Liver (tissue), 7 donors: ENCODE measurements at regions not wholly inside any gene's neighbourhood (a gene's known extent, or its start where the extent isn't known, plus 50 kb on each side); places are given as distances from the start of the nearest gene placed in this dataset.
A peak's percentile ranks its signal among the peaks of the same experiment; 100 is the strongest.

Experiments
- DNase-seq: peaks from one replicate; pipeline ENCODE4 v3.0.0-alpha.2; 2017; ENCODE audit warnings: low spot score
- H3K27ac ChIP-seq, 2 donors: one replicate each; pipeline ENCODE4 v1.7.0; 2013; ENCODE audit warnings: inconsistent platforms in 2 of 2, low read length in 2 of 2, control low read depth in 1 of 2, low read depth in 1 of 2, mild to moderate bottlenecking in 1 of 2
- H3K27me3 ChIP-seq, 4 donors: one replicate each; pipeline versions ENCODE4 v1.6.1 to v1.7.0; 2013; ENCODE audit warnings: low read length in 3 of 4, inconsistent platforms in 1 of 4, mild to moderate bottlenecking in 1 of 4, moderate library complexity in 1 of 4; ENCODE audit not compliant: control insufficient read depth in 4 of 4, insufficient read depth in 4 of 4
- H3K36me3 ChIP-seq, 4 donors: one replicate each; pipeline versions ENCODE4 v1.6.1 to v1.7.0; 2013; ENCODE audit warnings: low read length in 3 of 4, mild to moderate bottlenecking in 3 of 4, low read depth in 1 of 4, moderate library complexity in 1 of 4; ENCODE audit not compliant: control insufficient read depth in 4 of 4, insufficient read depth in 3 of 4
- H3K4me1 ChIP-seq, 4 donors: one replicate each; pipeline versions ENCODE4 v1.6.1 to v1.7.0; 2013; ENCODE audit warnings: low read length in 3 of 4, mild to moderate bottlenecking in 3 of 4, moderate library complexity in 1 of 4; ENCODE audit not compliant: control insufficient read depth in 4 of 4, insufficient read depth in 4 of 4
- H3K4me3 ChIP-seq, 3 donors: one replicate each; pipeline versions ENCODE4 v1.6.1 to v1.7.0; 2013; ENCODE audit warnings: low read length in 3 of 3, control low read depth in 1 of 3, low read depth in 1 of 3, mild to moderate bottlenecking in 1 of 3
- H3K9ac ChIP-seq, 2 donors: one replicate each; pipeline ENCODE4 v1.7.0; 2013; ENCODE audit warnings: low read length in 2 of 2, mild to moderate bottlenecking in 2 of 2, moderate library complexity in 2 of 2, control low read depth in 1 of 2, low read depth in 1 of 2
- H3K9me3 ChIP-seq, 4 donors: one replicate each; pipeline versions ENCODE4 v1.6.1 to v1.7.0; 2013; ENCODE audit warnings: low read length in 3 of 4; ENCODE audit not compliant: control insufficient read depth in 4 of 4
- FOXA1 ChIP-seq: IDR thresholded peaks from 2 replicates; pipeline ENCODE4 v1.6.1; 2016; ENCODE audit warnings: antibody characterized with exemption
- FOXA2 ChIP-seq: IDR thresholded peaks from 2 replicates; pipeline ENCODE4 v1.6.1; 2016; ENCODE audit warnings: antibody characterized with exemption
- GABPA ChIP-seq, 2 donors: IDR thresholded peaks in 1 of 2; conservative IDR thresholded peaks in 1 of 2; 2 replicates each; pipeline ENCODE4 v1.6.1; 2016; ENCODE audit warnings: antibody characterized with exemption in 2 of 2, mild to moderate bottlenecking in 1 of 2, moderate library complexity in 1 of 2
- HNF4A ChIP-seq, 2 donors: conservative IDR thresholded peaks; 2 replicates each; pipeline ENCODE4 v1.6.1; 2016; ENCODE audit warnings: antibody characterized with exemption in 2 of 2, mild to moderate bottlenecking in 2 of 2
- HNF4G ChIP-seq: IDR thresholded peaks from 2 replicates; pipeline ENCODE4 v1.6.1; 2016; ENCODE audit warnings: antibody characterized with exemption
- JUND ChIP-seq, 2 donors: IDR thresholded peaks; 2 replicates each; pipeline ENCODE4 v1.6.1; 2016; ENCODE audit warnings: antibody characterized with exemption in 2 of 2
- NR2F2 ChIP-seq: IDR thresholded peaks from 2 replicates; pipeline ENCODE4 v1.6.1; 2016; ENCODE audit warnings: antibody characterized with exemption
- RAD21 ChIP-seq, 2 donors: IDR thresholded peaks; 2 replicates each; pipeline ENCODE4 v1.6.1; 2016; ENCODE audit warnings: antibody characterized with exemption in 2 of 2, mild to moderate bottlenecking in 2 of 2
- RXRA ChIP-seq, 2 donors: IDR thresholded peaks; 2 replicates each; pipeline ENCODE4 v1.6.1; 2017 to 2018; ENCODE audit warnings: antibody characterized with exemption in 2 of 2, mild to moderate bottlenecking in 1 of 2
- SP1 ChIP-seq: IDR thresholded peaks from 2 replicates; pipeline ENCODE4 v1.6.1; 2018; ENCODE audit warnings: antibody characterized with exemption, mild to moderate bottlenecking
- WGBS: extraction: QIAGEN DNeasy Blood & Tissue Kit; methylation state at CpG from one replicate; pipeline ENCODE4 v1.1.7; 2013; 5-methylcytosine and 5-hydroxymethylcytosine counted together
- TF ChIP-seq, protein P1 (sequence below): IDR thresholded peaks from 2 replicates; pipeline ENCODE4 v1.6.1; 2016; ENCODE audit warnings: antibody characterized with exemption
- TF ChIP-seq, protein P2 (sequence below): IDR thresholded peaks from 2 replicates; pipeline ENCODE4 v1.6.1; 2016; ENCODE audit warnings: antibody characterized with exemption
- TF ChIP-seq, protein P3 (sequence below): IDR thresholded peaks from 2 replicates; pipeline ENCODE4 v1.6.1; 2016; ENCODE audit warnings: antibody characterized with exemption
- donor health status: healthy.
- donor health status: healthy.
- donor health status: healthy.
- donor health status: healthy.

DNA sequence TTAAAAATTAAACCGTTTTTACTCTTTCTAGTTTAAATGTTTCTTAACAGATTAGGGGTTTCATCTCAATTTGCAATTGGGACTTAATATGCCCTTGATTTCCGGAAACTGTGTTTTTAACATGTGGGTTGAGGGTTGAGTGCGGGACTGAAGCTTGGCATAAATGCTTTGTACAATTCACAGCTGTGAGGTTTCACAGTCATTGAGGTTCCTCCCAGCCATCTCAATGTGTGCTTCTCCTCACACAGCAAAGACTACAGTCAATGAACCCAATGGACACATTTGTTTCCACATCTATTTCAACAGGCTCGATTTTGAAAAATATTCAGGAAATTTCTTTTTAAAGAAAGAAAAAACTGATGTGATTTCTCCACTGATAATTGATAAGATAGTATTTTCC lies 328.6 kb downstream of the TBC1D4 start (continued):
- no peak for TF ChIP-seq HNF4G
- no peak for TF ChIP-seq FOXA2
- TF ChIP-seq HNF4A (conservative IDR thresholded peaks at IDR 0.05) = no peak
- TF ChIP-seq GABPA (IDR thresholded peaks at IDR 0.05 in 1 of 2, conservative IDR thresholded peaks at IDR 0.05 in 1 of 2) = no peak
- TF ChIP-seq, protein P1, sequence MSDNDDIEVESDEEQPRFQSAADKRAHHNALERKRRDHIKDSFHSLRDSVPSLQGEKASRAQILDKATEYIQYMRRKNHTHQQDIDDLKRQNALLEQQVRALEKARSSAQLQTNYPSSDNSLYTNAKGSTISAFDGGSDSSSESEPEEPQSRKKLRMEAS = no peak

DNA sequence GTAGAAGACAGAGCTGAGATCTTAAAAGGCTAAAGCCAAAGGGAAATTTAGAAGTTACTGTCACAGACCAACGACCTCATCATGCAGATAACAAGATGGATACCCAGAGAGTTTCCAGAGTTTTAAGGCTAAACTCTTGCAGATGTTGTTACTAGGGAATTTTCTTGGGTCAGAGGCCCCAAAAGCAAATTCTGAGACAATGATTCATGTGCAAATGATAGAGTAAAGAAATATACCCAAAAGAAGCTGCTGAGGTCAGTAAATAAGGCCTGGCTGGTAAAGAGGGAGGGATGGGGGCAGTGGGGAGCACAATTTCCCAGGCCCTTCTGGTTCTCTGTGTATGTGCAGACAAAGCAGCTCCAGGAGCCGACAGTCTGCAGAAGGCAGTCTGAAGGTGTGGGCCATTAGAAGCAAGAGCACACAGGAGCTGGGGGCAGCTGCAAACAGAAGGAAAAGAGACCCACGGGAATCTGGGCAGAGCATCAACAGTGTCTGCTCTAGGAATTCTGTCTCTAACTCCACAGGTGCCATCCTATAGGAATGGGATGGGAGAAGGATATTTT lies 330.8 kb downstream of the TBC1D4 start:
- no peak for DNase-seq
- no peaks in the 10 kb centered on the region for H3K4me1 ChIP-seq
- no peaks in the 10 kb centered on the region for H3K36me3 ChIP-seq
- H3K9ac ChIP-seq = no peak overlapping the region
- no peak overlapping the region for H3K4me3 ChIP-seq
- peaks cover 0 to 2% (median 0%) of the 10 kb centered on the region in 4 donors for H3K27me3 ChIP-seq
- no peaks in the 10 kb centered on the region for H3K9me3 ChIP-seq
- TF ChIP-seq, protein P2, sequence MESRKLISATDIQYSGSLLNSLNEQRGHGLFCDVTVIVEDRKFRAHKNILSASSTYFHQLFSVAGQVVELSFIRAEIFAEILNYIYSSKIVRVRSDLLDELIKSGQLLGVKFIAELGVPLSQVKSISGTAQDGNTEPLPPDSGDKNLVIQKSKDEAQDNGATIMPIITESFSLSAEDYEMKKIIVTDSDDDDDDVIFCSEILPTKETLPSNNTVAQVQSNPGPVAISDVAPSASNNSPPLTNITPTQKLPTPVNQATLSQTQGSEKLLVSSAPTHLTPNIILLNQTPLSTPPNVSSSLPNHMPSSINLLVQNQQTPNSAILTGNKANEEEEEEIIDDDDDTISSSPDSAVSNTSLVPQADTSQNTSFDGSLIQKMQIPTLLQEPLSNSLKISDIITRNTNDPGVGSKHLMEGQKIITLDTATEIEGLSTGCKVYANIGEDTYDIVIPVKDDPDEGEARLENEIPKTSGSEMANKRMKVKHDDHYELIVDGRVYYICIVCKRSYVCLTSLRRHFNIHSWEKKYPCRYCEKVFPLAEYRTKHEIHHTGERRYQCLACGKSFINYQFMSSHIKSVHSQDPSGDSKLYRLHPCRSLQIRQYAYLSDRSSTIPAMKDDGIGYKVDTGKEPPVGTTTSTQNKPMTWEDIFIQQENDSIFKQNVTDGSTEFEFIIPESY = no peak
- peak in 1 of 2 donors; percentile 18 for TF ChIP-seq JUND (IDR thresholded peaks at IDR 0.05)
- TF ChIP-seq RXRA (IDR thresholded peaks at IDR 0.05) = peak in 1 of 2 donors; percentile 43
- no peak for TF ChIP-seq NR2F2
- no peak overlapping the region for H3K27ac ChIP-seq
- WGBS = 59% methylated on average over 3 of the region's 3 CpGs

GRCh38 chr13:75149776-75150175 lies 332.2 kb downstream of the TBC1D4 start:
- Histone ChIP-seq H3K4me3 (no peak overlapping the region), H3K36me3 (no peaks in the 10 kb centered on the region)
- TF ChIP-seq, protein P3, sequence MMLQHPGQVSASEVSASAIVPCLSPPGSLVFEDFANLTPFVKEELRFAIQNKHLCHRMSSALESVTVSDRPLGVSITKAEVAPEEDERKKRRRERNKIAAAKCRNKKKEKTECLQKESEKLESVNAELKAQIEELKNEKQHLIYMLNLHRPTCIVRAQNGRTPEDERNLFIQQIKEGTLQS = no peak

DNA sequence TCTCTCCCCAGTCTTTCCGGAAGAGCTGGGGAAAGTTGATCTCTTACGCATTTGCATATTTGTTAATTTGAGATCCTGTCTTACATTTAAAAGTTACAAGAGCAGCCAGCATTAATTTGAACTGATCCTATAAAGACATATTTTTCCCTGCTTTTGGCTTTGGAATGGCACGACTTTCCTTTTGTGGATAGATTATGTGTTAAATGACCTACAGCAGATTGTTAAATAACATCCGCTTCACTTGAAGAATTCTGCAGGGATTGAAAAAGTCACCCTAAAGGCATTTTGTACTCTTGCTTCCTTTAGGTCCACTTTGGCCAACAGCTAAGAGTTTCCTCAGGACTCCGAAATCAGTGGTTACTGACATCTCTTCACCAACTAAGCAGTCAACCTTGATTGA lies 334.0 kb downstream of the TBC1D4 start:
- peaks cover 0 to 2% (median 0%) of the 10 kb centered on the region in 4 donors for H3K27me3 ChIP-seq
- 80% methylated on average over 5 of the region's 5 CpGs for WGBS
- TF ChIP-seq FOXA2 (no peak), FOXA1 (no peak), RXRA (IDR thresholded peaks at IDR 0.05) (no peak), HNF4G (no peak), SP1 (no peak), RAD21 (IDR thresholded peaks at IDR 0.05) (no peak)
- TF ChIP-seq, protein P3 = no peak
- H3K36me3 ChIP-seq = no peaks in the 10 kb centered on the region
- no peaks in the 10 kb centered on the region for H3K4me1 ChIP-seq
- H3K9ac ChIP-seq = no peak overlapping the region
- no peak for DNase-seq
- no peaks in the 10 kb centered on the region for H3K9me3 ChIP-seq
- no peak overlapping the region for H3K4me3 ChIP-seq
- no peak overlapping the region for H3K27ac ChIP-seq

More at GRCh38 chr13:75149776-75150175, 332.2 kb downstream of the TBC1D4 start:
- no peaks in the 10 kb centered on the region for H3K9me3 ChIP-seq
- peaks cover 0 to 2% (median 0%) of the 10 kb centered on the region in 4 donors for H3K27me3 ChIP-seq
- H3K4me1 ChIP-seq = no peaks in the 10 kb centered on the region
- DNase-seq = no peak
- no peak overlapping the region for H3K27ac ChIP-seq
- no peak overlapping the region for H3K9ac ChIP-seq
